ENCODE measurements at regions not wholly inside any gene's neighbourhood (a gene's known extent, or its start where the extent isn't known, plus 50 kb on each side); places are given as distances from the start of the nearest gene placed in this dataset.
A peak's percentile ranks its signal among the peaks of the same experiment; 100 is the strongest.

DNA sequence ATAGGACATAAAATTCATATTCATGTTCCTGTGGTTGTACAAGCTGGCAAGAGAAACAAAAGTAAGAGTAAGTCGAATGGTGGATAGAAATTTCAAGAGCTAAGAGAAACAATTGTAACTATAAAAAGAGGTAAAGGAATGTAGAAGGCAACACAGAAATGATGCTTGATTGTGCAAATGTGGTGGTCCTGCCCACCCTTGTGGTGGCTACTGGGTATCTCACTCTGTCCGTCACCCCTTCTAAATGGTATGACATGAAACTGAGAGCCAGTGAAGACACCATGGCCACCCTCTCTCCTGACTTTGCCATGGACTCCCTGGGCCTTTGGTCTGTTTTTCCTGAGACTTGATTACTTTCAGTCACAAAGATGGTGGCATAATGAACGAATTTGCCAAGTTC, 925.9 kb upstream of the SLITRK6 start:
- TF ChIP-seq, protein P1, sequence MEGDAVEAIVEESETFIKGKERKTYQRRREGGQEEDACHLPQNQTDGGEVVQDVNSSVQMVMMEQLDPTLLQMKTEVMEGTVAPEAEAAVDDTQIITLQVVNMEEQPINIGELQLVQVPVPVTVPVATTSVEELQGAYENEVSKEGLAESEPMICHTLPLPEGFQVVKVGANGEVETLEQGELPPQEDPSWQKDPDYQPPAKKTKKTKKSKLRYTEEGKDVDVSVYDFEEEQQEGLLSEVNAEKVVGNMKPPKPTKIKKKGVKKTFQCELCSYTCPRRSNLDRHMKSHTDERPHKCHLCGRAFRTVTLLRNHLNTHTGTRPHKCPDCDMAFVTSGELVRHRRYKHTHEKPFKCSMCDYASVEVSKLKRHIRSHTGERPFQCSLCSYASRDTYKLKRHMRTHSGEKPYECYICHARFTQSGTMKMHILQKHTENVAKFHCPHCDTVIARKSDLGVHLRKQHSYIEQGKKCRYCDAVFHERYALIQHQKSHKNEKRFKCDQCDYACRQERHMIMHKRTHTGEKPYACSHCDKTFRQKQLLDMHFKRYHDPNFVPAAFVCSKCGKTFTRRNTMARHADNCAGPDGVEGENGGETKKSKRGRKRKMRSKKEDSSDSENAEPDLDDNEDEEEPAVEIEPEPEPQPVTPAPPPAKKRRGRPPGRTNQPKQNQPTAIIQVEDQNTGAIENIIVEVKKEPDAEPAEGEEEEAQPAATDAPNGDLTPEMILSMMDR (IDR thresholded peaks at IDR 0.05; ENCODE audit: low read length): peak; percentile 74
- no peak for TF ChIP-seq EZH2 (IDR thresholded peaks at IDR 0.05; ENCODE audit: borderline replicate concordance, low read length)

Measured in OCI-LY1 (cell line).